Psoas muscle (tissue), 7 donors: ENCODE measurements at regions not wholly inside any gene's neighbourhood (a gene's known extent, or its start where the extent isn't known, plus 50 kb on each side); places are given as distances from the start of the nearest gene placed in this dataset.
A peak's percentile ranks its signal among the peaks of the same experiment; 100 is the strongest.
"Not testable (repeated sequence)": the region's sequence is repeated elsewhere in the genome, so short reads cannot be mapped to it uniquely, and the experiment has no call there.

Experiments used
- ATAC-seq, 4 donors: fragments of 200-7000 bp; cut with Tn5 transposase; one replicate each; pipeline ENCODE4 v1.9.1; 2020; ENCODE audit warnings: moderate library complexity in 3 of 4, mild to moderate bottlenecking in 2 of 4
- DNase-seq, 2 donors: peaks; one replicate each; pipeline ENCODE4 v3.0.0-alpha.2; 2020
- H3K27ac ChIP-seq: fragments of 200-600 bp; one replicate; pipeline ENCODE4 v1.8.0; 2022
- H3K27me3 ChIP-seq, 3 donors: fragments of 200-600 bp in 1 of 3; one replicate each; pipeline versions ENCODE4 v1.6.1 to v1.8.0; 2013 to 2022; ENCODE audit warnings: low read length in 2 of 3, mild to moderate bottlenecking in 2 of 3, moderate library complexity in 1 of 3; ENCODE audit not compliant: insufficient read depth in 3 of 3
- H3K36me3 ChIP-seq, 2 donors: fragments of 200-600 bp in 1 of 2; one replicate each; pipeline versions ENCODE4 v1.6.1 to v1.8.0; 2013 to 2022; ENCODE audit warnings: low read depth in 1 of 2, mild to moderate bottlenecking in 1 of 2, moderate library complexity in 1 of 2; ENCODE audit not compliant: insufficient read depth in 1 of 2
- H3K4me1 ChIP-seq: fragments of 200-600 bp; one replicate; pipeline ENCODE4 v1.8.0; 2022
- H3K4me3 ChIP-seq: fragments of 200-600 bp; one replicate; pipeline ENCODE4 v1.8.0; 2022; ENCODE audit warnings: mild to moderate bottlenecking
- H3K9me3 ChIP-seq: fragments of 200-600 bp; one replicate; pipeline ENCODE4 v1.8.0; 2022
- WGBS, 3 donors: extraction: QIAGEN DNeasy Blood & Tissue Kit; methylation state at CpG; one replicate each; pipeline versions ENCODE4 v1.1.6 to v1.1.7; 2013; 5-methylcytosine and 5-hydroxymethylcytosine counted together
- intact Hi-C, 2 donors: fragments of 100-400 bp; cut with DNase I; formaldehyde crosslinking; loops; one replicate each; pipeline versions ENCODE4 v1.11.0 to v1.14.2; 2022
- TF ChIP-seq, protein P1 (sequence below): fragments of 200-600 bp; IDR thresholded peaks from one replicate; pipeline ENCODE4 v1.8.0; 2022; ENCODE audit warnings: antibody characterized with exemption
- donor health status: healthy with polysubstance abuse.
- donor health status: DM: no; HTN: no; CAD: no; lungs with moderate emphysema.
- donor health status: Bipolar disorder and iron deficiency.
- donor health status: healthy.
- donor health status: DM: yes; HTN: yes; CAD: no.
- donor health status: DM: no; HTN: no; CAD: no.
- donor health status: DM: yes; HTN: yes; CAD: no.

DNA sequence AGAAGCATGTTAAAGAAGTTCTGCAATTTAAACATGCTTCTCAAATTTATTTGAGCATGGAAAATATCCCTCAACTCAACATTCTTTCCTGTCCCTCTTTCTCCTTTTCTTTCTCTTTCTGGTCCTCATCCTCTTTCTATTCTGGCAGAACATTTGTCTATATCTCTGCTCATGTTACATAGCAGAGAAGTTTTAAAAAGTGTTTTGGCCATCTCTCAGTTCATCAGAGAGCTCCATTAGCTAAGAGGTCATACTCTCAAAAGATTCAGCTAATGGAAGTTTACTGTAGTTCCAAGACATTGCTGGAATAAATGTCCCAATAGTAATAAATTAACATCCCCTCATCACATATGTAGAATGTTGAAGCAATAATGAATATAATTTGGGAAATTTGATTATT is 53.5 kb downstream of the XCL2 start:
- ATAC-seq (no peak), DNase-seq (no peak)
- Histone ChIP-seq H3K27ac (no peak overlapping the region), H3K36me3 (no peaks in the 10 kb centered on the region), H3K4me1 (no peaks in the 10 kb centered on the region), H3K9me3 (no peaks in the 10 kb centered on the region), H3K4me3 (no peak overlapping the region), H3K27me3 (no peaks in the 10 kb centered on the region)
- intact Hi-C loops: no loop called here
- TF ChIP-seq, protein P1, sequence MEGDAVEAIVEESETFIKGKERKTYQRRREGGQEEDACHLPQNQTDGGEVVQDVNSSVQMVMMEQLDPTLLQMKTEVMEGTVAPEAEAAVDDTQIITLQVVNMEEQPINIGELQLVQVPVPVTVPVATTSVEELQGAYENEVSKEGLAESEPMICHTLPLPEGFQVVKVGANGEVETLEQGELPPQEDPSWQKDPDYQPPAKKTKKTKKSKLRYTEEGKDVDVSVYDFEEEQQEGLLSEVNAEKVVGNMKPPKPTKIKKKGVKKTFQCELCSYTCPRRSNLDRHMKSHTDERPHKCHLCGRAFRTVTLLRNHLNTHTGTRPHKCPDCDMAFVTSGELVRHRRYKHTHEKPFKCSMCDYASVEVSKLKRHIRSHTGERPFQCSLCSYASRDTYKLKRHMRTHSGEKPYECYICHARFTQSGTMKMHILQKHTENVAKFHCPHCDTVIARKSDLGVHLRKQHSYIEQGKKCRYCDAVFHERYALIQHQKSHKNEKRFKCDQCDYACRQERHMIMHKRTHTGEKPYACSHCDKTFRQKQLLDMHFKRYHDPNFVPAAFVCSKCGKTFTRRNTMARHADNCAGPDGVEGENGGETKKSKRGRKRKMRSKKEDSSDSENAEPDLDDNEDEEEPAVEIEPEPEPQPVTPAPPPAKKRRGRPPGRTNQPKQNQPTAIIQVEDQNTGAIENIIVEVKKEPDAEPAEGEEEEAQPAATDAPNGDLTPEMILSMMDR: no peak

DNA sequence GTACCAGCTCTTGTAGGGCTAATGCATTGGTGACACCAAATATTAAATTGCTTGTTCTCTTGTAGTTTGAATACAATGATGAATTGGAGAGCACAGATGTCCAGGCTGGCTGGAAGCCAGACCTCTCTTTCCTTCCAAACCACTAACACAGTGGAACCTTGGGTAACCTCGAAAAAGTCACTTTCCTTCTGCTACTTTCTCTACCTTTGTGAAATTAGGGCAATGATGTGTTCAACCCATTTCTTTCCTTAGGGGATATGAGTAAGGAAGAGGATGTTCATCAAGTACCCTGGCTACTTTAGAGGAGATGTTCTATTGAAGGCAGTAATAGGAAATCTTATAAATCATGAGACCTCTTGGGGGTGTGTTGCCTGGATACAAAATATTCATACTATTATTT is 55.7 kb downstream of the XCL2 start:
- H3K4me3 ChIP-seq: no peak overlapping the region
- intact Hi-C loops: no loop called here
- TF ChIP-seq, protein P1: no peak
- 0 to 10% (median 5%) methylated on average over 1 of the region's 1 CpG for WGBS, 3 donors
- H3K4me1 ChIP-seq: no peaks in the 10 kb centered on the region
- ATAC-seq (peak; percentile 44 to 74 (median 60)), DNase-seq (peak; percentile 63 to 75)
- no peak overlapping the region for H3K27ac ChIP-seq
- H3K36me3 ChIP-seq: no peaks in the 10 kb centered on the region
- no peaks in the 10 kb centered on the region for H3K9me3 ChIP-seq
- H3K27me3 ChIP-seq: no peaks in the 10 kb centered on the region

DNA sequence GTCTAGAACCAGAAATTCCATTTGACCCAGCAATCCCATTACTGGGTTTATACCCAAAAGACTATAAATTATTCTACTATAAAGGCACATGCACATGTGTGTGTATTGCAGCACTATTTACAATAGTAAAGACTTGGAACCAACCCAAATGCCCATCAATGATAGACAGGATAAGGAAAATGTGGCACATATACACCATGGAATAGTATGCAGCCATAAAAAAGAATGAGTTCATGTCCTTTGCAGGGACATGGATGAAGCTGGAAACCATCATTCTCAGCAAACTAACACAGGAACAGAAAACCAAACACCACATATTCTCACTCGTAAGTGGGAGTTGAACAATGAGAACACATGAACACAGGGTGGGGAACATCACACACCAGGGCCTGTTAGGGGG is 57.0 kb downstream of the XCL2 start:
- ATAC-seq, intact Hi-C loops, H3K4me3 ChIP-seq, H3K27ac ChIP-seq, DNase-seq, H3K27me3 ChIP-seq, H3K4me1 ChIP-seq, H3K36me3 ChIP-seq, H3K9me3 ChIP-seq: not testable (repeated sequence)
- WGBS, 3 donors: 95 to 100% (median 100%) methylated on average over 1 of the region's 1 CpG

DNA sequence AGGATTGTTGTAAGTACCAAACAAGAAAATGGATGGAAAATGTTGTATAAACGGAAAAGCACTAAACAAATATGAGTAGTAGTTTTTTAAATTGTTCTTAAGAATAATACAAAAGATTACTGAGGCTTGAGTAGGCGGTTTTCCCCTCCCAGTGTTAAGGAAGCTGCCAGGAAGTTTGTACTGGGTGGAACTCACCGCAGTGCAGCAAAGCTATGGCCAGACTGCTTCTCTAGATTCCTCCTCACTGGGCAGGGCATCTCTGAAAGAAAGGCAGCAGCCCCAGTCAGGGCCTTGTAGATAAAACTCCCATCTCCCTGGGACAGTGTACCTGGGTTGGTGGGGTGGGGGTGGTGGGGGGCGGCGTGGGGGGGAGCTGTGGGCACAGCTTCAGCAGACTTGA is 58.7 kb downstream of the XCL2 start:
- Histone ChIP-seq H3K4me3 (no peak overlapping the region), H3K4me1 (no peaks in the 10 kb centered on the region), H3K9me3 (no peaks in the 10 kb centered on the region), H3K27me3 (no peaks in the 10 kb centered on the region), H3K27ac (no peak overlapping the region), H3K36me3 (no peaks in the 10 kb centered on the region)
- intact Hi-C loops: no loop called here
- 36 to 48% (median 43%) methylated on average over 4 to 5 of the region's 5 CpGs for WGBS, 3 donors
- DNase-seq (no peak), ATAC-seq (no peak)
- TF ChIP-seq, protein P1: no peak

DNA sequence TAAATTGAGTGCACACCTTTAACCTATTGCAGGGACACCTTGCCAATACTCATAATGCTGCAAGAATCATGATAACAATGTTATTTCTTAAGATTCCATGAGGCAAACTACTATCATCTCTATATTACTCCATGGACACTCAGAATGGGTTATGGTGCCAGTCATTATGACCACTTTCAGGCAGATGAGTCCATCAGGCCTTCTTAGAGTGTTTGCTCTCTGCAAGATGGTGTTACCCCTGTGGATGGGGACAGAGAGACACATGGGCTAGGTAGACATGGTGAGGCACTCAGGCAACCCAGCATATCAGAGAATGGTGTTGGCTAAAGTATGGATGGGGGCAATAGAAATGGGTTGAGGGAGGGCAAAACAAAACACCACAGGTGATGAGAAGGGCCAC is 59.7 kb downstream of the XCL2 start:
- TF ChIP-seq, protein P1: no peak
- Histone ChIP-seq H3K4me3 (no peak overlapping the region), H3K9me3 (no peaks in the 10 kb centered on the region), H3K27me3 (no peaks in the 10 kb centered on the region), H3K4me1 (no peaks in the 10 kb centered on the region), H3K27ac (no peak overlapping the region), H3K36me3 (no peaks in the 10 kb centered on the region)
- no peak for DNase-seq
- intact Hi-C loops: no loop called here
- ATAC-seq: no peak
